Astrocyte (in vitro differentiated cells and primary cell): ENCODE measurements at regions not wholly inside any gene's neighbourhood (a gene's known extent, or its start where the extent isn't known, plus 50 kb on each side); places are given as distances from the start of the nearest gene placed in this dataset.

ENCODE experiments used
- DNase-seq: peaks from one replicate; pipeline ENCODE4 v3.0.0-alpha.2; 2010; ENCODE audit warnings: low read depth
- FAIRE-seq: peaks from 2 replicates; lab custom pipeline; 2011; peaks lifted over from hg19 to GRCh38; lab: Jason Lieb, UNC
- H2AFZ ChIP-seq: 2 replicates; pipeline ENCODE4 v1.6.0; 2012; ENCODE audit warnings: low read depth, low read length, inconsistent platforms
- H3K27ac ChIP-seq: 2 replicates; pipeline ENCODE4 v1.5.1; 2011; ENCODE audit warnings: low read depth, low read length, inconsistent platforms
- H3K27me3 ChIP-seq: 2 replicates; pipeline ENCODE4 v1.6.0; 2011; ENCODE audit warnings: low read length, inconsistent platforms; ENCODE audit not compliant: insufficient read depth
- H3K36me3 ChIP-seq: 2 replicates; pipeline ENCODE4 v1.5.1; 2011; ENCODE audit warnings: low read length, inconsistent platforms; ENCODE audit not compliant: insufficient read depth
- H3K4me1 ChIP-seq: 2 replicates; pipeline ENCODE4 v1.5.1; 2011; ENCODE audit warnings: low read length, inconsistent platforms; ENCODE audit not compliant: insufficient read depth
- H3K4me2 ChIP-seq: 2 replicates; pipeline ENCODE4 v1.6.0; 2012; ENCODE audit warnings: low read length, inconsistent platforms
- H3K4me3 ChIP-seq: 2 replicates; pipeline ENCODE4 v1.5.1; 2011; ENCODE audit warnings: low read depth, mild to moderate bottlenecking, low read length, inconsistent platforms; ENCODE audit not compliant: insufficient read depth
- H3K79me2 ChIP-seq: 2 replicates; pipeline ENCODE4 v1.6.0; 2012; ENCODE audit warnings: mild to moderate bottlenecking, low read length, inconsistent platforms; ENCODE audit not compliant: insufficient read depth
- H3K9ac ChIP-seq: 2 replicates; pipeline ENCODE4 v1.6.0; 2012; ENCODE audit warnings: mild to moderate bottlenecking, low read length, inconsistent platforms
- H3K9me3 ChIP-seq: 2 replicates; pipeline ENCODE4 v1.5.1; 2012; ENCODE audit warnings: low read depth, mild to moderate bottlenecking, low read length, inconsistent platforms; ENCODE audit not compliant: insufficient read depth
- H4K20me1 ChIP-seq: 2 replicates; pipeline ENCODE4 v1.6.0; 2012; ENCODE audit warnings: low read length, inconsistent platforms; ENCODE audit not compliant: insufficient read depth
- H3K27ac Mint-ChIP-seq: one replicate; pipeline ENCODE4 v1.8.0; 2021; ENCODE audit warnings: mild to moderate bottlenecking, mixed read lengths; ENCODE audit not compliant: unreplicated experiment
- H3K27me3 Mint-ChIP-seq: one replicate; pipeline ENCODE4 v1.8.0; 2021; ENCODE audit warnings: low read depth, mixed read lengths; ENCODE audit not compliant: unreplicated experiment
- H3K36me3 Mint-ChIP-seq: one replicate; pipeline ENCODE4 v1.8.0; 2021; ENCODE audit warnings: low read depth, mixed read lengths; ENCODE audit not compliant: unreplicated experiment
- H3K4me1 Mint-ChIP-seq: one replicate; pipeline ENCODE4 v1.8.0; 2021; ENCODE audit warnings: low read depth, mixed read lengths; ENCODE audit not compliant: unreplicated experiment
- H3K4me3 Mint-ChIP-seq: one replicate; pipeline ENCODE4 v1.8.0; 2021; ENCODE audit warnings: mild to moderate bottlenecking, moderate library complexity, mixed read lengths; ENCODE audit not compliant: unreplicated experiment
- H3K9me3 Mint-ChIP-seq: one replicate; pipeline ENCODE4 v1.8.0; 2021; ENCODE audit warnings: mild to moderate bottlenecking, mixed read lengths; ENCODE audit not compliant: unreplicated experiment
- CTCF ChIP-seq: IDR thresholded peaks from 2 replicates; pipeline ENCODE4 v1.5.1; 2011; ENCODE audit warnings: low read depth, mild to moderate bottlenecking, inconsistent platforms, low read length, moderate library complexity; ENCODE audit not compliant: insufficient read depth
- EZH2 ChIP-seq: IDR thresholded peaks from 2 replicates; pipeline ENCODE4 v1.6.1; 2012; ENCODE audit warnings: mild to moderate bottlenecking, low read length, inconsistent platforms; ENCODE audit not compliant: insufficient read depth

- no peak overlapping the region for H3K9ac ChIP-seq
- H3K36me3 ChIP-seq: no peaks in the 10 kb centered on the region
- H3K4me3 ChIP-seq: no peak overlapping the region
- no peak overlapping the region for H3K27ac Mint-ChIP-seq
- TF ChIP-seq CTCF: no peak
- TF ChIP-seq EZH2: no peak
- DNase-seq: no peak
- no peak overlapping the region for H3K4me2 ChIP-seq
- H3K36me3 Mint-ChIP-seq: no peaks in the 10 kb centered on the region
- H3K4me1 ChIP-seq: no peaks in the 10 kb centered on the region
- peaks cover 3% of the 10 kb centered on the region for H3K9me3 Mint-ChIP-seq
- no peaks in the 10 kb centered on the region for H4K20me1 ChIP-seq
- FAIRE-seq: no peak
- H3K27me3 Mint-ChIP-seq: peaks cover 57% of the 10 kb centered on the region
- H3K9me3 ChIP-seq: no peaks in the 10 kb centered on the region
- H3K27ac ChIP-seq: no peak overlapping the region
- no peaks in the 10 kb centered on the region for H3K27me3 ChIP-seq
- no peak overlapping the region for H3K4me3 Mint-ChIP-seq
- H2AFZ ChIP-seq: no peak overlapping the region
- no peaks in the 10 kb centered on the region for H3K79me2 ChIP-seq
- no peaks in the 10 kb centered on the region for H3K4me1 Mint-ChIP-seq
Measured at GRCh38 chr2:239487272-239487671, 86.5 kb upstream of the HDAC4 start.

GRCh38 chr2:239485622-239486021 lies 84.8 kb upstream of the HDAC4 start:
- no peak overlapping the region for H3K4me3 ChIP-seq
- Mint-ChIP-seq H3K27ac (no peak overlapping the region), H3K9me3 (peaks cover 3% of the 10 kb centered on the region), H3K27me3 (peaks cover 51% of the 10 kb centered on the region), H3K4me3 (no peak overlapping the region), H3K4me1 (no peaks in the 10 kb centered on the region), H3K36me3 (no peaks in the 10 kb centered on the region)
- no peak for DNase-seq
- H2AFZ ChIP-seq: no peak overlapping the region
- no peaks in the 10 kb centered on the region for H3K9me3 ChIP-seq
- H3K4me1 ChIP-seq: no peaks in the 10 kb centered on the region
- no peak for TF ChIP-seq CTCF
- no peak for TF ChIP-seq EZH2
- no peak overlapping the region for H3K9ac ChIP-seq
- no peak overlapping the region for H3K27ac ChIP-seq
- no peak for FAIRE-seq
- H3K27me3 ChIP-seq: no peaks in the 10 kb centered on the region
- H3K4me2 ChIP-seq: no peak overlapping the region
- no peaks in the 10 kb centered on the region for H3K36me3 ChIP-seq
- H3K79me2 ChIP-seq: no peaks in the 10 kb centered on the region
- H4K20me1 ChIP-seq: no peaks in the 10 kb centered on the region

GRCh38 chr2:239484571-239485355 lies 83.9 kb upstream of the HDAC4 start:
- no peaks in the 10 kb centered on the region for H4K20me1 ChIP-seq
- H3K27me3 ChIP-seq: no peaks in the 10 kb centered on the region
- no peak overlapping the region for H3K4me2 ChIP-seq
- no peak overlapping the region for H3K4me3 Mint-ChIP-seq
- no peaks in the 10 kb centered on the region for H3K9me3 Mint-ChIP-seq
- H3K79me2 ChIP-seq: no peaks in the 10 kb centered on the region
- no peak for FAIRE-seq
- no peaks in the 10 kb centered on the region for H3K9me3 ChIP-seq
- no peak overlapping the region for H3K27ac ChIP-seq
- no peak for DNase-seq
- no peak overlapping the region for H2AFZ ChIP-seq
- no peaks in the 10 kb centered on the region for H3K36me3 ChIP-seq
- H3K4me1 Mint-ChIP-seq: no peaks in the 10 kb centered on the region
- no peak for TF ChIP-seq CTCF
- no peak for TF ChIP-seq EZH2
- H3K27ac Mint-ChIP-seq: no peak overlapping the region
- H3K36me3 Mint-ChIP-seq: no peaks in the 10 kb centered on the region
- H3K27me3 Mint-ChIP-seq: peaks cover 50% of the 10 kb centered on the region
- H3K4me1 ChIP-seq: no peaks in the 10 kb centered on the region
- H3K4me3 ChIP-seq: no peak overlapping the region
- H3K9ac ChIP-seq: no peak overlapping the region
